C4-2B (cell line): ENCODE measurements at regions not wholly inside any gene's neighbourhood (a gene's known extent, or its start where the extent isn't known, plus 50 kb on each side); places are given as distances from the start of the nearest gene placed in this dataset.
"Not testable (repeated sequence)": the region's sequence is repeated elsewhere in the genome, so short reads cannot be mapped to it uniquely, and the experiment has no call there.

ENCODE experiments used
- ZFX ChIP-seq: fragments of 450-650 bp; IDR thresholded peaks from 2 replicates; pipeline ENCODE4 v1.6.1; 2017
- TF ChIP-seq, protein P1 (sequence below): fragments of 450-650 bp; conservative IDR thresholded peaks from 2 replicates; pipeline ENCODE4 v1.5.1; 2017; ENCODE audit warnings: mild to moderate bottlenecking

DNA sequence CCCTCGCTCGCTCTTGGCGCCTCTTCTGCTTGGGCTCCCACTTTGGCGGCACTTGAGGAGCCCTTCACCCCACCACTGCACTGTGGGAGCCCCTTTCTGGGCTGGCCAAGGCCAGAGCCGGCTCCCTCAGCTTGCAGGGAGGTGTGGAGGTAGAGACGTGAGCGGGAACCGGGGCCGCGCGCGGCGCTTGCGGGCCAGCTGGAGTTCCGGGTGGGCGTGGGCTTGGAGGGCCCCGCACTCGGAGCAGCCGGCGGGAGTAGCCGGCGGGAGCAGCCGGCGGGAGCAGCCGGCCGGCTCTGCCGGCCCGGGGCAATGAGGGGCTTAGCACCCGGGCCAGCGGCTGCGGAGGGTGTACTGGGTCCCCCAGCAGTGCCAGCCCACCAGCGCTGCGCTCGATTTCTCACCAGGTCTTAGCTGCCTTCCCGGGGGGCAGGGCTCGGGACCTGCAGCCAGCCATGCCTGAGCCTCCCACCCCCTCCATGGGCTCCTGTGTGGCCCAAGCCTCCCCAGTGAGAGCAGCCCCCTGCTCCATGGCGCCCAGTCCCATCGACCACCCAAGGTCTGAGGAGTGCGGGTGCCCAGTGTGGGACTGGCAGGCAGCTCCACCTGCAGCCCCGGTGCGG is 714.0 kb downstream of the CDH9 start:
- TF ChIP-seq, protein P1, sequence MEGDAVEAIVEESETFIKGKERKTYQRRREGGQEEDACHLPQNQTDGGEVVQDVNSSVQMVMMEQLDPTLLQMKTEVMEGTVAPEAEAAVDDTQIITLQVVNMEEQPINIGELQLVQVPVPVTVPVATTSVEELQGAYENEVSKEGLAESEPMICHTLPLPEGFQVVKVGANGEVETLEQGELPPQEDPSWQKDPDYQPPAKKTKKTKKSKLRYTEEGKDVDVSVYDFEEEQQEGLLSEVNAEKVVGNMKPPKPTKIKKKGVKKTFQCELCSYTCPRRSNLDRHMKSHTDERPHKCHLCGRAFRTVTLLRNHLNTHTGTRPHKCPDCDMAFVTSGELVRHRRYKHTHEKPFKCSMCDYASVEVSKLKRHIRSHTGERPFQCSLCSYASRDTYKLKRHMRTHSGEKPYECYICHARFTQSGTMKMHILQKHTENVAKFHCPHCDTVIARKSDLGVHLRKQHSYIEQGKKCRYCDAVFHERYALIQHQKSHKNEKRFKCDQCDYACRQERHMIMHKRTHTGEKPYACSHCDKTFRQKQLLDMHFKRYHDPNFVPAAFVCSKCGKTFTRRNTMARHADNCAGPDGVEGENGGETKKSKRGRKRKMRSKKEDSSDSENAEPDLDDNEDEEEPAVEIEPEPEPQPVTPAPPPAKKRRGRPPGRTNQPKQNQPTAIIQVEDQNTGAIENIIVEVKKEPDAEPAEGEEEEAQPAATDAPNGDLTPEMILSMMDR = not testable (repeated sequence)
- TF ChIP-seq ZFX = not testable (repeated sequence)
